MM.1S (cell line): ENCODE measurements at regions not wholly inside any gene's neighbourhood (a gene's known extent, or its start where the extent isn't known, plus 50 kb on each side); places are given as distances from the start of the nearest gene placed in this dataset.

Experiments
- CTCF ChIP-seq: fragments of 300-600 bp; sonication (generic); IDR thresholded peaks from 2 replicates; pipeline ENCODE4 v1.5.1; 2016; ENCODE audit warnings: antibody characterized with exemption, low read length, mixed read lengths
- EZH2 ChIP-seq: fragments of 300-600 bp; sonication (generic); optimal IDR thresholded peaks from 2 replicates; pipeline ENCODE3; 2017; ENCODE audit warnings: low read depth, mild to moderate bottlenecking, antibody characterized with exemption, low read length, mixed read lengths
- EZH2phosphoT487 ChIP-seq: fragments of 300-600 bp; sonication (generic); IDR thresholded peaks from 2 replicates; pipeline ENCODE4 v1.6.1; 2018; ENCODE audit warnings: antibody characterized with exemption, low read length

DNA sequence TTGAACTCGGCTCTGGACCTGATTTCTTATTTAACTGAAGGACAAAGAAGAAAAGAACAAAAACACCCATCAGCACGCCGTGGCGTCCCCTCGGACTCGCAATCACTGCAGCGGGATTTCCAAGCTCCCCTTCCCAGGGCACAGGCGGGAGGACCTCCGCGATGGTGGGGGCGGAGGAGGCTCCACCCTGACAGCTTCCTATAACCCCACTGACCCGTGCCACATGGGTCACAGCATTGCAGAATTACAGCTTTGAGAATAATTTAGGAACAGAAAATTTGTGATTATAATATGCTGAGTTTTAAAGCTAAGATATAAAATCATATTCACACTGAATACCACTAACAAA lies 129.7 kb upstream of the SEC61G start:
- TF ChIP-seq CTCF: no peak
- TF ChIP-seq EZH2: no peak
- TF ChIP-seq EZH2phosphoT487: no peak
